Keratinocyte (primary cell): ENCODE measurements at regions not wholly inside any gene's neighbourhood (a gene's known extent, or its start where the extent isn't known, plus 50 kb on each side); places are given as distances from the start of the nearest gene placed in this dataset.

Experiments used
- DNase-seq: peaks from one replicate; pipeline ENCODE4 v3.0.0-alpha.2; 2011; ENCODE audit warnings: low read depth, missing footprints, low spot score
- FAIRE-seq: peaks from 2 replicates; lab custom pipeline; 2011; peaks lifted over from hg19 to GRCh38; lab: Jason Lieb, UNC
- H2AFZ ChIP-seq: 2 replicates; pipeline ENCODE4 v1.6.0; 2012; ENCODE audit warnings: low read length, control low read depth, inconsistent platforms; ENCODE audit not compliant: control insufficient read depth
- H3K27ac ChIP-seq: 2 replicates; pipeline ENCODE4 v1.5.1; 2011; ENCODE audit warnings: low read length; ENCODE audit not compliant: control insufficient read depth, insufficient read depth
- H3K27me3 ChIP-seq: 3 replicates; pipeline ENCODE4 v1.6.0; 2011; ENCODE audit warnings: low read length; ENCODE audit not compliant: control insufficient read depth, insufficient read depth; ENCODE audit errors: extremely low read depth
- H3K36me3 ChIP-seq, 2 experiments: 2 replicates in 1 of 2; 3 replicates in 1 of 2; pipeline ENCODE4 v1.5.1; 2011; ENCODE audit warnings: low read length in 2 of 2, mild to moderate bottlenecking in 1 of 2; ENCODE audit not compliant: control insufficient read depth in 2 of 2, insufficient read depth in 2 of 2; ENCODE audit errors: extremely low read depth in 1 of 2
- H3K4me1 ChIP-seq: 3 replicates; pipeline ENCODE4 v1.5.1; 2011; ENCODE audit warnings: low read length; ENCODE audit not compliant: control insufficient read depth, insufficient read depth; ENCODE audit errors: extremely low read depth
- H3K4me2 ChIP-seq: 3 replicates; pipeline ENCODE4 v1.6.0; 2011; ENCODE audit warnings: low read depth, low read length; ENCODE audit not compliant: control insufficient read depth, insufficient read depth; ENCODE audit errors: extremely low read depth
- H3K4me3 ChIP-seq, 3 experiments: fragments of 200-600 bp in 1 of 3; sonication (generic) in 1 of 3; 2 replicates in 2 of 3; 3 replicates in 1 of 3; pipeline ENCODE4 v1.5.1; 2011 to 2016; ENCODE audit warnings: low read length in 3 of 3, mild to moderate bottlenecking in 3 of 3, control low read depth in 2 of 3, inconsistent platforms in 1 of 3, low read depth in 1 of 3, mixed read lengths in 1 of 3, mixed run types in 1 of 3, moderate library complexity in 1 of 3; ENCODE audit not compliant: control insufficient read depth in 2 of 3, insufficient read depth in 2 of 3; ENCODE audit errors: extremely low read depth in 1 of 3
- H3K79me2 ChIP-seq: 2 replicates; pipeline ENCODE4 v1.6.0; 2012; ENCODE audit warnings: low read length; ENCODE audit not compliant: control insufficient read depth, insufficient read depth
- H3K9ac ChIP-seq: 3 replicates; pipeline ENCODE4 v1.6.0; 2011; ENCODE audit warnings: low read length; ENCODE audit not compliant: control insufficient read depth, insufficient read depth; ENCODE audit errors: extremely low read depth
- H3K9me1 ChIP-seq: 3 replicates; pipeline ENCODE4 v1.6.0; 2011; ENCODE audit warnings: low read length; ENCODE audit not compliant: control insufficient read depth, insufficient read depth; ENCODE audit errors: extremely low read depth
- H3K9me3 ChIP-seq: 2 replicates; pipeline ENCODE4 v1.5.1; 2012; ENCODE audit warnings: low read depth, low read length; ENCODE audit not compliant: control insufficient read depth
- H4K20me1 ChIP-seq: 3 replicates; pipeline ENCODE4 v1.6.0; 2011; ENCODE audit warnings: low read length; ENCODE audit not compliant: control insufficient read depth, insufficient read depth; ENCODE audit errors: extremely low read depth
- EZH2 ChIP-seq: IDR thresholded peaks from one replicate; pipeline ENCODE4 v1.6.1; 2012; ENCODE audit warnings: inconsistent platforms, mild to moderate bottlenecking, low read length, moderate library complexity
- dilution Hi-C: fragments of 300-500 bp; cut with MboI; formaldehyde crosslinking; loops from one replicate; pipeline ENCODE4 v1.7.0; 2020; ENCODE audit warnings: low sequenced_read_pairs; ENCODE audit not compliant: extremely low pct_ligation_motif_present
- TF ChIP-seq, protein P1 (sequence below), 3 experiments: IDR thresholded peaks in 1 of 3; conservative IDR thresholded peaks in 1 of 3; optimal IDR thresholded peaks in 1 of 3; 2 replicates in 2 of 3; 3 replicates in 1 of 3; pipeline versions ENCODE3 to v1.5.1; 2011; ENCODE audit warnings: low read length in 3 of 3, mild to moderate bottlenecking in 3 of 3, moderate library complexity in 2 of 3, control low read depth in 1 of 3, inconsistent platforms in 1 of 3; ENCODE audit not compliant: insufficient read depth in 2 of 3; ENCODE audit errors: extremely low read depth in 1 of 3

DNA sequence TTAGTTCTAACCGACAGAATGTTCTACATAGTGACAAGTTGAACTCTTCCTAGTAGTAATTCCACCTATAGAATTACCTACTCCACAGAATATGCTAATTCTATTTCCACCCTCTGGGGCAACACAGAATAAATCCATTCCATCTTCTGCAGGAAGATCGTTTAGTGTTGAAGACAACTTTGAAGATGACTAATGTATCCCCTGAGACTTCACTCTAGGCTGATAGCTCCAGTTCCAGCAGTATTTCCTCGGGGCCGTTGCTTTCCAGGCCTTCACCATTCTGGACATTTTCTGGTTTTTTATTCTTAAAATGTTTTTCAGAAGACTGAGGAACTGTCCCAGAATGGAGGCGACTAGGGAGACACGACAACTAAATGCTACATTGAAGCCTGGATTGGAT is 61.0 kb upstream of the CSF1 start:
- no peaks in the 10 kb centered on the region for H3K9me1 ChIP-seq
- no peaks in the 10 kb centered on the region for H3K9me3 ChIP-seq
- H3K27ac ChIP-seq: no peak overlapping the region
- H3K27me3 ChIP-seq: peaks cover 4% of the 10 kb centered on the region
- no peak overlapping the region for H2AFZ ChIP-seq
- H3K36me3 ChIP-seq: no peaks in the 10 kb centered on the region
- no peaks in the 10 kb centered on the region for H3K79me2 ChIP-seq
- DNase-seq (no peak), FAIRE-seq (no peak)
- no peak for TF ChIP-seq EZH2
- TF ChIP-seq, protein P1, sequence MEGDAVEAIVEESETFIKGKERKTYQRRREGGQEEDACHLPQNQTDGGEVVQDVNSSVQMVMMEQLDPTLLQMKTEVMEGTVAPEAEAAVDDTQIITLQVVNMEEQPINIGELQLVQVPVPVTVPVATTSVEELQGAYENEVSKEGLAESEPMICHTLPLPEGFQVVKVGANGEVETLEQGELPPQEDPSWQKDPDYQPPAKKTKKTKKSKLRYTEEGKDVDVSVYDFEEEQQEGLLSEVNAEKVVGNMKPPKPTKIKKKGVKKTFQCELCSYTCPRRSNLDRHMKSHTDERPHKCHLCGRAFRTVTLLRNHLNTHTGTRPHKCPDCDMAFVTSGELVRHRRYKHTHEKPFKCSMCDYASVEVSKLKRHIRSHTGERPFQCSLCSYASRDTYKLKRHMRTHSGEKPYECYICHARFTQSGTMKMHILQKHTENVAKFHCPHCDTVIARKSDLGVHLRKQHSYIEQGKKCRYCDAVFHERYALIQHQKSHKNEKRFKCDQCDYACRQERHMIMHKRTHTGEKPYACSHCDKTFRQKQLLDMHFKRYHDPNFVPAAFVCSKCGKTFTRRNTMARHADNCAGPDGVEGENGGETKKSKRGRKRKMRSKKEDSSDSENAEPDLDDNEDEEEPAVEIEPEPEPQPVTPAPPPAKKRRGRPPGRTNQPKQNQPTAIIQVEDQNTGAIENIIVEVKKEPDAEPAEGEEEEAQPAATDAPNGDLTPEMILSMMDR (optimal IDR thresholded peaks at IDR 0.05 in 1 of 3, IDR thresholded peaks at IDR 0.05 in 1 of 3, conservative IDR thresholded peaks at IDR 0.05 in 1 of 3; ENCODE audit: extremely low read depth in 1 of 3, insufficient read depth in 2 of 3, low read length in 3 of 3): no peak
- H3K4me3 ChIP-seq: no peak overlapping the region
- H3K4me2 ChIP-seq: no peak overlapping the region
- H4K20me1 ChIP-seq: no peaks in the 10 kb centered on the region
- dilution Hi-C loops: no loop called here
- H3K4me1 ChIP-seq: peaks cover 16% of the 10 kb centered on the region
- H3K9ac ChIP-seq: no peak overlapping the region

DNA sequence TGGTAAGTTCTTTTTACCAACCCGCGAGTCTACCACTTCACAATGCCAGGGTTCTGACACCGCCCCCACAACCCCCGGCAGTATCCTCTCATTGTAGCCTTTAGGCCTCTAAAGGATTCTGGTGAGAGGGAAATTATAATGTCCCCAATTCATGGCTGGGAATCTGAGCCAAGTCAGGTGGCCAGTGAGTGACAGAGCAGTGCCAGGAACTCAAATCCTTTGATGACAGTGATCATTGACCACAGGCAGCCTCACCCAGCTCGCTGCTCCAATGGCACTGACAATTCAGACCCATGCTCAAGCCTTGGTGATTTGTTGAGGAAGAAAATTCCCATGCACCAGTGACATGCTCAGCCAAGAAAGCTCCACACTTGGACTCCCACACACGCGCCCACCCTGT is 63.4 kb upstream of the CSF1 start:
- H3K9me1 ChIP-seq: no peaks in the 10 kb centered on the region
- DNase-seq (no peak), FAIRE-seq (no peak)
- dilution Hi-C loops: no loop called here
- H3K9ac ChIP-seq: no peak overlapping the region
- H3K4me2 ChIP-seq: no peak overlapping the region
- no peak overlapping the region for H3K27ac ChIP-seq
- no peaks in the 10 kb centered on the region for H4K20me1 ChIP-seq
- H2AFZ ChIP-seq: no peak overlapping the region
- TF ChIP-seq, protein P1 (optimal IDR thresholded peaks at IDR 0.05 in 1 of 3, IDR thresholded peaks at IDR 0.05 in 1 of 3, conservative IDR thresholded peaks at IDR 0.05 in 1 of 3; ENCODE audit: extremely low read depth in 1 of 3, insufficient read depth in 2 of 3, low read length in 3 of 3): no peak
- TF ChIP-seq EZH2: no peak
- H3K79me2 ChIP-seq: no peaks in the 10 kb centered on the region
- no peak overlapping the region for H3K4me3 ChIP-seq
- H3K27me3 ChIP-seq: peaks cover 5% of the 10 kb centered on the region
- H3K9me3 ChIP-seq: no peaks in the 10 kb centered on the region
- peaks cover 14% of the 10 kb centered on the region for H3K4me1 ChIP-seq
- no peaks in the 10 kb centered on the region for H3K36me3 ChIP-seq
